Fibroblast of lung (primary cell): ENCODE measurements at regions not wholly inside any gene's neighbourhood (a gene's known extent, or its start where the extent isn't known, plus 50 kb on each side); places are given as distances from the start of the nearest gene placed in this dataset.

Experiments
- DNase-seq, 2 donors: peaks; one replicate each; pipeline versions ENCODE4 v3.0.0 to v3.0.0-alpha.2; 2010; ENCODE audit warnings: low read depth in 2 of 2
- H2AFZ ChIP-seq: 2 replicates; pipeline ENCODE4 v1.5.1; 2012; ENCODE audit warnings: low read length, control low read depth, inconsistent platforms
- H3K27ac ChIP-seq: 2 replicates; pipeline ENCODE4 v1.5.1; 2011; ENCODE audit warnings: low read length, control low read depth; ENCODE audit not compliant: insufficient read depth
- H3K27me3 ChIP-seq: 2 replicates; pipeline ENCODE4 v1.5.1; 2011; ENCODE audit warnings: mild to moderate bottlenecking, low read length; ENCODE audit not compliant: control insufficient read depth, insufficient read depth
- H3K36me3 ChIP-seq: 2 replicates; pipeline ENCODE4 v1.5.1; 2011; ENCODE audit warnings: low read length; ENCODE audit not compliant: control insufficient read depth, insufficient read depth
- H3K4me1 ChIP-seq: 2 replicates; pipeline ENCODE4 v1.5.1; 2011; ENCODE audit warnings: low read length; ENCODE audit not compliant: control insufficient read depth, insufficient read depth; ENCODE audit errors: extremely low read depth
- H3K4me2 ChIP-seq: 2 replicates; pipeline ENCODE4 v1.5.1; 2011; ENCODE audit warnings: low read length, control low read depth; ENCODE audit not compliant: insufficient read depth; ENCODE audit errors: extremely low read depth
- H3K4me3 ChIP-seq, 4 experiments: fragments of 200-600 bp in 1 of 4; sonication (generic) in 1 of 4; replicated peaks in 1 of 4; 2 replicates each; pipeline ENCODE4 v1.5.1; 2011 to 2016; ENCODE audit warnings: low read length in 4 of 4, low read depth in 3 of 4, mild to moderate bottlenecking in 3 of 4, control low read depth in 2 of 4, inconsistent platforms in 1 of 4, mixed read lengths in 1 of 4; ENCODE audit not compliant: insufficient read depth in 1 of 4; ENCODE audit errors: control extremely low read depth in 1 of 4
- H3K79me2 ChIP-seq: 2 replicates; pipeline ENCODE4 v1.5.1; 2012; ENCODE audit warnings: mild to moderate bottlenecking, low read length, inconsistent platforms; ENCODE audit not compliant: control insufficient read depth, insufficient read depth
- H3K9ac ChIP-seq: 2 replicates; pipeline ENCODE4 v1.5.1; 2011; ENCODE audit warnings: mild to moderate bottlenecking, low read length, control low read depth; ENCODE audit not compliant: insufficient read depth
- H3K9me3 ChIP-seq: 2 replicates; pipeline ENCODE4 v1.5.1; 2012; ENCODE audit warnings: low read depth, low read length; ENCODE audit not compliant: control insufficient read depth, insufficient read depth
- H4K20me1 ChIP-seq: 2 replicates; pipeline ENCODE4 v1.5.1; 2011; ENCODE audit warnings: low read length; ENCODE audit not compliant: control insufficient read depth, insufficient read depth; ENCODE audit errors: extremely low read depth
- EZH2 ChIP-seq: IDR thresholded peaks from 2 replicates; pipeline ENCODE4 v1.5.1; 2012; ENCODE audit warnings: low read length, control low read depth, mild to moderate bottlenecking; ENCODE audit errors: missing control alignments
- TF ChIP-seq, protein P1 (sequence below), 2 donors: IDR thresholded peaks in 1 of 2; conservative IDR thresholded peaks in 1 of 2; 1 replicate in 1 of 2; 2 replicates in 1 of 2; pipeline ENCODE4 v1.5.1; 2011 to 2012; ENCODE audit warnings: low read length in 2 of 2, control low read depth in 1 of 2, inconsistent platforms in 1 of 2, low read depth in 1 of 2, mild to moderate bottlenecking in 1 of 2

- H3K4me2 ChIP-seq = no peak overlapping the region
- H3K4me1 ChIP-seq = no peaks in the 10 kb centered on the region
- H3K27me3 ChIP-seq = no peaks in the 10 kb centered on the region
- no peaks in the 10 kb centered on the region for H4K20me1 ChIP-seq
- no peak overlapping the region for H2AFZ ChIP-seq
- H3K27ac ChIP-seq = no peak overlapping the region
- no peaks in the 10 kb centered on the region for H3K9me3 ChIP-seq
- H3K79me2 ChIP-seq = no peaks in the 10 kb centered on the region
- no peak overlapping the region for H3K4me3 ChIP-seq
- no peak for TF ChIP-seq EZH2
- TF ChIP-seq, protein P1, sequence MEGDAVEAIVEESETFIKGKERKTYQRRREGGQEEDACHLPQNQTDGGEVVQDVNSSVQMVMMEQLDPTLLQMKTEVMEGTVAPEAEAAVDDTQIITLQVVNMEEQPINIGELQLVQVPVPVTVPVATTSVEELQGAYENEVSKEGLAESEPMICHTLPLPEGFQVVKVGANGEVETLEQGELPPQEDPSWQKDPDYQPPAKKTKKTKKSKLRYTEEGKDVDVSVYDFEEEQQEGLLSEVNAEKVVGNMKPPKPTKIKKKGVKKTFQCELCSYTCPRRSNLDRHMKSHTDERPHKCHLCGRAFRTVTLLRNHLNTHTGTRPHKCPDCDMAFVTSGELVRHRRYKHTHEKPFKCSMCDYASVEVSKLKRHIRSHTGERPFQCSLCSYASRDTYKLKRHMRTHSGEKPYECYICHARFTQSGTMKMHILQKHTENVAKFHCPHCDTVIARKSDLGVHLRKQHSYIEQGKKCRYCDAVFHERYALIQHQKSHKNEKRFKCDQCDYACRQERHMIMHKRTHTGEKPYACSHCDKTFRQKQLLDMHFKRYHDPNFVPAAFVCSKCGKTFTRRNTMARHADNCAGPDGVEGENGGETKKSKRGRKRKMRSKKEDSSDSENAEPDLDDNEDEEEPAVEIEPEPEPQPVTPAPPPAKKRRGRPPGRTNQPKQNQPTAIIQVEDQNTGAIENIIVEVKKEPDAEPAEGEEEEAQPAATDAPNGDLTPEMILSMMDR (conservative IDR thresholded peaks at IDR 0.05 in 1 of 2, IDR thresholded peaks at IDR 0.05 in 1 of 2; ENCODE audit: low read depth in 1 of 2, low read length in 2 of 2) = no peak
- DNase-seq = no peak
- H3K36me3 ChIP-seq = no peaks in the 10 kb centered on the region
- H3K9ac ChIP-seq = no peak overlapping the region
These were observed 113.7 kb upstream of the PLXNA2 start for GRCh38 chr1:208357644-208358507.

DNA sequence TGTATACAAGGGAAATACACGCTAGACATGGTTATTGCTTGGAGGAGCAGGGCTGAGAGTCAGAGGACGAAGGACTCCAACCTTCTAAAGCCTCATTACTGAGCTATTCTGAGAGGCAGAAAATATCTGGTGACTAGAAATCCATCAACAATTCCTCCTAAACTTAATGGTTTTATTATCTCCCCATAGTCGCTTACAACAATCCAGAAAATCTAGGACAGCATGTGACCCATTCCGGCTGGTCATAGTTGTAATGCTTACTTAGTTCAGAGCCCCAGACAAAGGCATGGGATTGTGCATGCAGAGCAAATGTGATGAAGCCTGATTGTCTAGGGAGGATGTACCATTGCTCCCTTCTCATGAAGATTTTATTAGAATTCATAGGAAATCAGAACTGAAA, 114.5 kb upstream of the PLXNA2 start:
- Histone ChIP-seq H3K79me2 (no peaks in the 10 kb centered on the region), H4K20me1 (no peaks in the 10 kb centered on the region), H2AFZ (no peak overlapping the region), H3K9ac (no peak overlapping the region), H3K36me3 (no peaks in the 10 kb centered on the region), H3K9me3 (no peaks in the 10 kb centered on the region), H3K4me2 (no peak overlapping the region), H3K27ac (no peak overlapping the region), H3K4me3 (no peak overlapping the region), H3K27me3 (no peaks in the 10 kb centered on the region), H3K4me1 (no peaks in the 10 kb centered on the region)
- TF ChIP-seq, protein P1 (conservative IDR thresholded peaks at IDR 0.05 in 1 of 2, IDR thresholded peaks at IDR 0.05 in 1 of 2; ENCODE audit: low read depth in 1 of 2, low read length in 2 of 2) = no peak
- no peak for TF ChIP-seq EZH2
- DNase-seq = no peak

DNA sequence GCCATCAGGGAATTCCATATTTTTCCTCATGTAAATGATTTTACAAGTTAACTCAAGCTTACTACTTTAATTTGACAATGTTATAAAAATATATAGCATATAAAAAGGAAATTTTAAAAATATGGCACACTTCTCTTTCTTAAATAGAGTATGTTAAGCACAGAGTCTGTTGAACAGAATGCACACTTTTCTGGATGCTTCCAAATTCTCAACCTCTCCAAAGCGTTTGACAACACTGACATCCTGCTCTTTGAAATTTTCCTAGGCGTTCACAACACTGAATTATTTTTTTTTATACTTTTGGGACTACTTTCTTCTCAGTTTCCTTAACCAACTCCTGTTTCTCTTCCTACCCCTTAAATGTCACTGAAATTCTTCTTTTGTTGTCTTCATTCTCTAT, 117.8 kb upstream of the PLXNA2 start:
- Histone ChIP-seq H3K27me3 (no peaks in the 10 kb centered on the region), H3K4me1 (no peaks in the 10 kb centered on the region), H4K20me1 (no peaks in the 10 kb centered on the region), H3K4me2 (no peak overlapping the region), H2AFZ (no peak overlapping the region), H3K9ac (no peak overlapping the region), H3K9me3 (no peaks in the 10 kb centered on the region), H3K4me3 (no peak overlapping the region), H3K79me2 (no peaks in the 10 kb centered on the region), H3K36me3 (no peaks in the 10 kb centered on the region), H3K27ac (no peak overlapping the region)
- DNase-seq = no peak
- no peak for TF ChIP-seq EZH2
- TF ChIP-seq, protein P1 (conservative IDR thresholded peaks at IDR 0.05 in 1 of 2, IDR thresholded peaks at IDR 0.05 in 1 of 2; ENCODE audit: low read depth in 1 of 2, low read length in 2 of 2) = no peak
